NCI-H1048 (cell line): ENCODE measurements at regions not wholly inside any gene's neighbourhood (a gene's known extent, or its start where the extent isn't known, plus 50 kb on each side); places are given as distances from the start of the nearest gene placed in this dataset.
"Not testable (repeated sequence)": the region's sequence is repeated elsewhere in the genome, so short reads cannot be mapped to it uniquely, and the experiment has no call there.

Experiments
- DNase-seq: peaks from one replicate; lab custom pipeline; 2025; lab: John Stamatoyannopoulos, UW

- DNase-seq: no peak
Measured at GRCh38 chr6:144957236-144957937, 672.3 kb downstream of the UTRN start.

GRCh38 chr6:144969154-144969553 lies 684.0 kb downstream of the UTRN start:
- no peak for DNase-seq

GRCh38 chr6:144969602-144970272 lies 684.6 kb downstream of the UTRN start:
- no peak for DNase-seq

- DNase-seq: not testable (repeated sequence)
Measured at GRCh38 chr6:144977250-144977864, 692.2 kb downstream of the UTRN start.

GRCh38 chr6:144978208-144978607 lies 693.1 kb downstream of the UTRN start:
- no peak for DNase-seq

- DNase-seq: no peak
Measured at GRCh38 chr6:144986271-144986670, 701.1 kb downstream of the UTRN start.

- DNase-seq: no peak
Measured at GRCh38 chr6:144989319-144990107, 704.4 kb downstream of the UTRN start.

GRCh38 chr6:144990784-144991183 lies 705.6 kb downstream of the UTRN start:
- DNase-seq: no peak

- no peak for DNase-seq
Measured at GRCh38 chr6:144993870-144994269, 708.7 kb downstream of the UTRN start.

GRCh38 chr6:144997996-144998395 lies 712.9 kb downstream of the UTRN start:
- no peak for DNase-seq

- no peak for DNase-seq
Measured at GRCh38 chr6:144999127-144999526, 714.0 kb downstream of the UTRN start.

GRCh38 chr6:145003145-145003544 lies 718.0 kb downstream of the UTRN start:
- DNase-seq: no peak

- no peak for DNase-seq
Measured at GRCh38 chr6:145006914-145007313, 721.8 kb downstream of the UTRN start.

- DNase-seq: no peak
Measured at GRCh38 chr6:145008715-145009114, 723.6 kb downstream of the UTRN start.

- no peak for DNase-seq
Measured at GRCh38 chr6:145009711-145010110, 724.6 kb downstream of the UTRN start.

GRCh38 chr6:145012039-145012662 lies 723.2 kb downstream of the EPM2A start:
- no peak for DNase-seq

- DNase-seq: no peak
Measured at GRCh38 chr6:145015739-145016558, 719.4 kb downstream of the EPM2A start.

- DNase-seq: no peak
Measured at GRCh38 chr6:145017051-145017450, 718.3 kb downstream of the EPM2A start.

- DNase-seq: no peak
Measured at GRCh38 chr6:145017516-145017915, 717.8 kb downstream of the EPM2A start.

GRCh38 chr6:145018027-145018426 lies 717.3 kb downstream of the EPM2A start:
- no peak for DNase-seq

GRCh38 chr6:145020114-145020513 lies 715.2 kb downstream of the EPM2A start:
- DNase-seq: no peak
